ENCODE measurements at regions not wholly inside any gene's neighbourhood (a gene's known extent, or its start where the extent isn't known, plus 50 kb on each side); places are given as distances from the start of the nearest gene placed in this dataset.

DNA sequence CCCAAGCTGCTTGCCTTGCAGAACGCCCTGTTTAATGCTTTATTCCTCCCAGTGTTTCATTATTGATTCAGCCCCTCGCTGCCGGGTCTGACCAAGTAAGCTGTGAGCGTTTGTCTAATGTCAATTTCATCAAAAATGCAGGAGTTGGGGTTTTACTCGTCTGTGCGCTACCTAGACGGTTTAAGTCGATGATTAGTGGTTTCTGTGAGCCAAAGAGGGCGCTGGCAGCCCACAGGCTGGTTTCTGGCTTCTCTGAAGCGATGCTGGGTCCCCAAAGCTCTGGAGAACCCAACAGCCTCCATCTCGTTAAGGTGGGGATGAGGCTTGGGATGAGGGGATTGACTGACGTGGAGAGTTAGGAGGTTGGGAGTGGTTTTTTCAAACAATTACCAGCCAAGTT is 102.9 kb downstream of the SYF2 start:
- H3K36me3 ChIP-seq = no peaks in the 10 kb centered on the region
- H3K4me3 ChIP-seq = no peak overlapping the region
- H3K27ac ChIP-seq (replicated peaks in 1 of 4) = no peak overlapping the region
- WGBS = 89% methylated on average over 12 of the region's 12 CpGs
- peaks cover 0 to 9% (median 0%) of the 10 kb centered on the region in 4 donors for H3K27me3 ChIP-seq
- H3K4me1 ChIP-seq = no peaks in the 10 kb centered on the region
- intact Hi-C loops (cut with DNase I) = no loop called here
- TF ChIP-seq, protein P1, sequence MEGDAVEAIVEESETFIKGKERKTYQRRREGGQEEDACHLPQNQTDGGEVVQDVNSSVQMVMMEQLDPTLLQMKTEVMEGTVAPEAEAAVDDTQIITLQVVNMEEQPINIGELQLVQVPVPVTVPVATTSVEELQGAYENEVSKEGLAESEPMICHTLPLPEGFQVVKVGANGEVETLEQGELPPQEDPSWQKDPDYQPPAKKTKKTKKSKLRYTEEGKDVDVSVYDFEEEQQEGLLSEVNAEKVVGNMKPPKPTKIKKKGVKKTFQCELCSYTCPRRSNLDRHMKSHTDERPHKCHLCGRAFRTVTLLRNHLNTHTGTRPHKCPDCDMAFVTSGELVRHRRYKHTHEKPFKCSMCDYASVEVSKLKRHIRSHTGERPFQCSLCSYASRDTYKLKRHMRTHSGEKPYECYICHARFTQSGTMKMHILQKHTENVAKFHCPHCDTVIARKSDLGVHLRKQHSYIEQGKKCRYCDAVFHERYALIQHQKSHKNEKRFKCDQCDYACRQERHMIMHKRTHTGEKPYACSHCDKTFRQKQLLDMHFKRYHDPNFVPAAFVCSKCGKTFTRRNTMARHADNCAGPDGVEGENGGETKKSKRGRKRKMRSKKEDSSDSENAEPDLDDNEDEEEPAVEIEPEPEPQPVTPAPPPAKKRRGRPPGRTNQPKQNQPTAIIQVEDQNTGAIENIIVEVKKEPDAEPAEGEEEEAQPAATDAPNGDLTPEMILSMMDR (IDR thresholded peaks at IDR 0.05) = no peak
- no peak for TF ChIP-seq EP300 (IDR thresholded peaks at IDR 0.05)
- TF ChIP-seq POLR2AphosphoS5 (IDR thresholded peaks at IDR 0.05) = no peak
- no peak for TF ChIP-seq POLR2A (IDR thresholded peaks at IDR 0.05; ENCODE audit: low read depth)
- no peaks in the 10 kb centered on the region for H3K9me3 ChIP-seq
- DNase-seq (ENCODE audit: extremely low spot score) = no peak

DNA sequence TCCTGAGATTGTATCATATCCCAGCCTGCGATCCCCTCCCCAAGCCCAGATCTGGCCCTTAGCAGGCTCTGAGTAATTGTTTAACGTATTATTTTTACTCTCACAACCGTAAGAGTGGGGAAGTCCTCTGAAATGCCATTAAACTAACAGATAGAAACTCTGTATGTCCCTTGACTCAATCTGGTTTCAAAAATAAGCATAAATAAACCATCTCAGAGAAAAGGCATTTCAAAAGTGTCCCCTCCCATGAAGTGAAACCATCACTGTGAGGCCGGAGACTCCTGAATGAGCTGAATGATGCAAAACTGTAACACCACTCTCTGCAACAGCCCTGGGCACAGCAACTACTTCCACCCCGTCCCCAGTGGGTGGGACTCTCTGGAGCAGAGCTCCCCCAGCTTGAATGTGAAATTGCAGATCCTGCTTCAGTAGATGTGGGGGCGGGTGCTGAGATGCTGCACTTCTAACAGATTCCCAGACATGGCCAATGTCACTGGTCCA is 104.1 kb downstream of the SYF2 start:
- H3K4me3 ChIP-seq = no peak overlapping the region
- no peaks in the 10 kb centered on the region for H3K4me1 ChIP-seq
- WGBS = 57% methylated on average over 5 of the region's 6 CpGs
- peaks cover 0 to 9% (median 0%) of the 10 kb centered on the region in 4 donors for H3K27me3 ChIP-seq
- no peak overlapping the region for H3K27ac ChIP-seq (replicated peaks in 1 of 4)
- intact Hi-C loops (cut with DNase I) = no loop called here
- no peaks in the 10 kb centered on the region for H3K36me3 ChIP-seq
- H3K9me3 ChIP-seq = no peaks in the 10 kb centered on the region
- no peak for DNase-seq (ENCODE audit: extremely low spot score)
- TF ChIP-seq, protein P1 (IDR thresholded peaks at IDR 0.05) = no peak
- TF ChIP-seq EP300 (IDR thresholded peaks at IDR 0.05) (no peak), POLR2A (IDR thresholded peaks at IDR 0.05; ENCODE audit: low read depth) (no peak), POLR2AphosphoS5 (IDR thresholded peaks at IDR 0.05) (no peak)

DNA sequence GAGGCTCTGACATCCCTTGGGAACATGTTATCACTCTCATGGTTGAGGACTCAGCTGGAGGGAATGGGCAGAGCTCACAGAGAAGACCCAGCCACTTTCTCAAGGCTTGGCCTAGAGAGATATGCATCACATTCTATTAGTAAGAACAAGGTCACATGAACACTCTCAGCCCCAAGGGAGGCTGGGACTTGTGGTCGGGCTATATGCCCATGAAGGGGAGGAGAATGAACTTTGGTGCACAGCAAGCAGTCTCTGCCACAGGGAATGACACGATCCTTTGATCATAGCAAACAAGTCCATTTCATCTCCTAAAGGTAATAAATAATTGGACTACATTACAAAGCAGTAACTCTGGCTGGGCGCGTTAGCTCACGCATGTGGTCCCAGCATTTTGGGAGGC is 105.7 kb downstream of the SYF2 start:
- intact Hi-C loops (cut with DNase I) = no loop called here
- DNase-seq (ENCODE audit: extremely low spot score) = no peak

DNA sequence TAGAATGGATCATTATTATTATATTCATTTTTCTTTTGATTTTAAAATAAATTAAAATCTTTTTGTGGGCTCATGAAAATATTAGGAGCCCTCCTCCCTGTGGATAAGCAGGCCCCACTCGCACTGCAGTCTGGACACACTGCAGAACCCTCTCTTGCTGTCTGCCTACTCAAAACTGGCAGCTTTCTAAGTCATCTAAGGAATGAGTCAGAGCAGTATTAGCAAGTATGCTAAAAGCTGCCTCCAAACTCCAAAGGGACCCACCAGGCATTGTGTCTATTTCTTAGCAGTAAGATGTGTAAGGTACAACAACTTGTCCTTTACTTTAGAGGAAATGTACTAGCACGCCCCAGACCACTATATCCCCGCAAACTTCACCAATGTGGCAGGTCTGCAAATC is 108.8 kb downstream of the SYF2 start:
- TF ChIP-seq EP300 (IDR thresholded peaks at IDR 0.05) = no peak

More for the DNA sequence above, 105.7 kb downstream of the SYF2 start:
- 95% methylated on average over 5 of the region's 5 CpGs for WGBS
- Histone ChIP-seq H3K9me3 (no peaks in the 10 kb centered on the region), H3K27ac (replicated peaks in 1 of 4) (no peak overlapping the region), H3K4me3 (no peak overlapping the region), H3K36me3 (no peaks in the 10 kb centered on the region), H3K27me3 (peaks cover 0 to 15% (median 0%) of the 10 kb centered on the region in 4 donors), H3K4me1 (no peaks in the 10 kb centered on the region)
- no peak for TF ChIP-seq POLR2AphosphoS5 (IDR thresholded peaks at IDR 0.05)

DNA sequence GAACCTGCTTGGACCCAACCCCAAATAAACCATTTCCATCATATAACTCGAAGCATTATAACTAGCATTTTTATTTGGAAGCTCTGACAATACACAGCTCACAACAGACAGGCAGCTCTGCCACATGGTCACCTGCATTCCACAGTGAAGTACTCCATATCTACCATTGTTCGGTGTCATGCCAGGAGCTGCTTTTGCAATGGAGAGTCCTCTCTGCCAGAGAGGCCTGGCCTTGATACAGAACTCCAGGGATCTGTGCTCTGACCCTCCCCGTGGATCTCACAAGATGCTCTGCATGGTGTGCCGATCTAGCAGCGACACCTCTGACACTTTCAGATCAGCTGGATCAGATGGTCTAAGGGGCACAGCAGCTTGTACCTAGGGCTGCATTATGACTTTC is 109.6 kb downstream of the SYF2 start:
- Histone ChIP-seq H3K27me3 (peaks cover 0 to 18% (median 0%) of the 10 kb centered on the region in 4 donors), H3K4me3 (no peak overlapping the region), H3K27ac (replicated peaks in 1 of 4) (no peak overlapping the region), H3K4me1 (no peaks in the 10 kb centered on the region), H3K9me3 (peaks cover 0 to under 1% (median 0%) of the 10 kb centered on the region in 4 donors), H3K36me3 (no peaks in the 10 kb centered on the region)
- DNase-seq (ENCODE audit: extremely low spot score) = no peak
- WGBS = 89% methylated on average over 5 of the region's 5 CpGs
- intact Hi-C loops (cut with DNase I) = no loop called here
- TF ChIP-seq, protein P1 (IDR thresholded peaks at IDR 0.05) = no peak
- TF ChIP-seq EP300 (IDR thresholded peaks at IDR 0.05) = no peak
- no peak for TF ChIP-seq POLR2AphosphoS5 (IDR thresholded peaks at IDR 0.05)
- no peak for TF ChIP-seq POLR2A (IDR thresholded peaks at IDR 0.05; ENCODE audit: low read depth)

More for the DNA sequence above, 108.8 kb downstream of the SYF2 start:
- Histone ChIP-seq H3K9me3 (no peaks in the 10 kb centered on the region), H3K4me3 (no peak overlapping the region), H3K27me3 (peaks cover 0 to 18% (median 0%) of the 10 kb centered on the region in 4 donors), H3K36me3 (no peaks in the 10 kb centered on the region), H3K27ac (replicated peaks in 1 of 4) (no peak overlapping the region), H3K4me1 (no peaks in the 10 kb centered on the region)
- intact Hi-C loops (cut with DNase I) = no loop called here
- 96% methylated on average over 3 of the region's 3 CpGs for WGBS
- no peak for DNase-seq (ENCODE audit: extremely low spot score)

DNA sequence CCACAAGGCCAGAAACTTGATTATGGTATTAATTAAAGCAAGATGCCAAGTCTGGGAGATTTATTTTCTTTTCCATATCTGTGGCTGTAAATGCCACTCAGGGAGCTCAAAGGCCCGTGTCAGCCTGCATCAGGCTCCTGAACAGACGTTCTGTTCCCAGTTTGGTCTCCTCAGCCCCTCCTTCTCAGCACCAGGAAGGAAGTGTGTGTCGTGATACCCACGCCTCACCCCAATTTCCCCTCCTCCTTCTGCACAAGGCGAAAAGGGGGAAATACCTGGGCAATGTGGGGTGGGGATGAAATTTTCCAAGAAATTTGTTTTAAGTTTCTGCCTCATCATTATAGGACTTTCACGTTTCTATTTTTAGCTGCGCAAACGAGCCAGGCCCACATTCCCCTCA is 112.0 kb downstream of the SYF2 start:
- H3K27ac ChIP-seq (replicated peaks in 1 of 4) = no peak overlapping the region
- 32% methylated on average over 8 of the region's 8 CpGs for WGBS
- TF ChIP-seq EP300 (IDR thresholded peaks at IDR 0.05) = no peak
- TF ChIP-seq, protein P1 (IDR thresholded peaks at IDR 0.05) = no peak
- no peak for TF ChIP-seq POLR2AphosphoS5 (IDR thresholded peaks at IDR 0.05)
- no peak for TF ChIP-seq POLR2A (IDR thresholded peaks at IDR 0.05; ENCODE audit: low read depth)
- peaks cover 0 to 12% (median 5%) of the 10 kb centered on the region in 4 donors for H3K9me3 ChIP-seq
- peaks cover 0 to 29% (median 0%) of the 10 kb centered on the region in 4 donors for H3K27me3 ChIP-seq
- DNase-seq (ENCODE audit: extremely low spot score) = no peak
- H3K4me3 ChIP-seq = no peak overlapping the region
- no peaks in the 10 kb centered on the region for H3K4me1 ChIP-seq
- H3K36me3 ChIP-seq = no peaks in the 10 kb centered on the region
- intact Hi-C loops (cut with DNase I) = no loop called here
